C4-2B (cell line): ENCODE measurements at regions not wholly inside any gene's neighbourhood (a gene's known extent, or its start where the extent isn't known, plus 50 kb on each side); places are given as distances from the start of the nearest gene placed in this dataset.

Experiments used
- H3K27ac ChIP-seq: fragments of 450-650 bp; 2 replicates; pipeline ENCODE4 v1.5.1; 2017
- ZFX ChIP-seq: fragments of 450-650 bp; IDR thresholded peaks from 2 replicates; pipeline ENCODE4 v1.6.1; 2017
- TF ChIP-seq, protein P1 (sequence below): fragments of 450-650 bp; conservative IDR thresholded peaks from 2 replicates; pipeline ENCODE4 v1.5.1; 2017; ENCODE audit warnings: mild to moderate bottlenecking

DNA sequence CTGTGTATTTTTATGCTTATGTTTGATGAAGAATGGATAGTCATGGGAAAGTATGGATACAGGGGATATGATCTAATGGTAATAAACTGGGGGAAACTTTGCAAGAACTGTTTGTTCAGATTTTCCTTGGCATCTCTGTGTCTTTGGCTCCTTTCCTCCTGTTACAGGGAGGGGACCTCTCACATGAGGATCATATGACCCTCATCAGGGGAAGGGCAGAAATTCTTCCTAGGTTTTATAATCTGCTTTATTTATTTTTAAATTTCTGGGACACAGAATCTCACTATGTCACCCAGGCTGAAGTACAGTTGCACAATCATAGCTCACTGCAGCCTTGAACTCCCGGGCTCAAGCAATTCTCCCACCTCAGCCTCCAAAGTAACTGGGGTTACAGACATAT is 526.5 kb downstream of the CCER1 start:
- TF ChIP-seq ZFX: no peak
- TF ChIP-seq, protein P1, sequence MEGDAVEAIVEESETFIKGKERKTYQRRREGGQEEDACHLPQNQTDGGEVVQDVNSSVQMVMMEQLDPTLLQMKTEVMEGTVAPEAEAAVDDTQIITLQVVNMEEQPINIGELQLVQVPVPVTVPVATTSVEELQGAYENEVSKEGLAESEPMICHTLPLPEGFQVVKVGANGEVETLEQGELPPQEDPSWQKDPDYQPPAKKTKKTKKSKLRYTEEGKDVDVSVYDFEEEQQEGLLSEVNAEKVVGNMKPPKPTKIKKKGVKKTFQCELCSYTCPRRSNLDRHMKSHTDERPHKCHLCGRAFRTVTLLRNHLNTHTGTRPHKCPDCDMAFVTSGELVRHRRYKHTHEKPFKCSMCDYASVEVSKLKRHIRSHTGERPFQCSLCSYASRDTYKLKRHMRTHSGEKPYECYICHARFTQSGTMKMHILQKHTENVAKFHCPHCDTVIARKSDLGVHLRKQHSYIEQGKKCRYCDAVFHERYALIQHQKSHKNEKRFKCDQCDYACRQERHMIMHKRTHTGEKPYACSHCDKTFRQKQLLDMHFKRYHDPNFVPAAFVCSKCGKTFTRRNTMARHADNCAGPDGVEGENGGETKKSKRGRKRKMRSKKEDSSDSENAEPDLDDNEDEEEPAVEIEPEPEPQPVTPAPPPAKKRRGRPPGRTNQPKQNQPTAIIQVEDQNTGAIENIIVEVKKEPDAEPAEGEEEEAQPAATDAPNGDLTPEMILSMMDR: no peak

GRCh38 chr12:90423965-90424364 is 531.0 kb downstream of the CCER1 start:
- TF ChIP-seq ZFX: no peak
- TF ChIP-seq, protein P1: no peak
- H3K27ac ChIP-seq: no peak overlapping the region

More for the DNA sequence above, 526.5 kb downstream of the CCER1 start:
- no peak overlapping the region for H3K27ac ChIP-seq

GRCh38 chr12:90410962-90411361 is 544.0 kb downstream of the CCER1 start:
- no peak overlapping the region for H3K27ac ChIP-seq
- TF ChIP-seq, protein P1: no peak
- TF ChIP-seq ZFX: no peak

DNA sequence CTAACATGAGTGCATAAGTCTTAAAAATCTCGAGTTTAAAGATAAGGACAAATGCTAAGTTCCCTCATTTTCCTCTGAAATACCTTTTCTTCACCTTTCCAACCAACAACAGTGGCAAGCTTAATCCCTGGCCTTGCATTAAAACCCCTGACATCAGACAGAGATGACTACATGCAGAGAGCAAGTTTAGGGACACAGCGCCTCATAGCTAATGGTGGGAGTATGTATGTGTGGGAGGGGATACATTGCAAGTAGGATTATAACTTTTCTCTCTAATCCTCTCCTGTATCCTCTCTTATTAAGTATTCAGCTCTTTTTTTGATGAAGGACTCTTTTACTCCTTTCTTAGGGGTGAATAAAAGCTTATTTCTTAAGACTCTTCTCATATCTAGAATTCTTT is 547.1 kb downstream of the CCER1 start:
- TF ChIP-seq, protein P1: no peak
- no peak for TF ChIP-seq ZFX
- H3K27ac ChIP-seq: no peak overlapping the region

DNA sequence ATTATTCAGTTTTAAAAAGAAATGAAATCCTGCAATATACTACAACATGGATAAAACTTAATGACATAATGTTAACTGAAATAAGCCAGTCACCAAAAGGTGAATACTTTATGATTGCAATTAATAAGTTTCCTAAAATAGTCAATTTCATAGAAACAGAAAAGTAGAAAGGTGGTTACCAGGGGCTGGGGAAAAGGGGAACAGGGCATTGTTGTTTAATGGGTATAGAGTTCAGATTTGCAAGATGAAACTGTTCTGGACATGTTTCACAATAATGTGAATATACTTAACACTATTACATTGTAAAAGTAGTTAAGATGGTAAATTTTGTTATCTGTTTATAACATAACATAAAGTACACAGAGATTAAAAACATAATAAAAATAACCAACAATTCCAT is 550.9 kb downstream of the CCER1 start:
- TF ChIP-seq ZFX: no peak
- TF ChIP-seq, protein P1: no peak
- no peak overlapping the region for H3K27ac ChIP-seq

DNA sequence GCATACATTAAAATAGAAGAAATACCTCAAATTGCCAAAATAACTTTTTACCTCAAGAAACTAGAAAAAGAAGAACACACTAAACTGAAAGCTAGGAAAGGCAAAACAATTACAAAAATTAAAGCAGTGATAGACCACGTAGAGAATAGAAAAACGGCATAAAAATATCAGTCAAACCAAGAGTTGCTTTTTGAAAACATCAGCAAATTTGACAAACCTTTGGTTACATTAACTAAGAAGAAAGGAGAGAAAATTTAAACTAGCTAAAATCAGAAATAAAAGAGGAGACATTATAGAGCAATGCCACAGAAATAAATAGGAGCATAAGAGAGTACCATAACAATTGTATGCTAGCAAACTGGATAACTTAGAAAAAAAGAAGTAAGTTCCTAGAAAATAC is 553.8 kb downstream of the CCER1 start:
- TF ChIP-seq, protein P1: no peak
- TF ChIP-seq ZFX: no peak
- H3K27ac ChIP-seq: no peak overlapping the region

- TF ChIP-seq ZFX: no peak
Measured at GRCh38 chr12:90399357-90399756, 555.6 kb downstream of the CCER1 start.

DNA sequence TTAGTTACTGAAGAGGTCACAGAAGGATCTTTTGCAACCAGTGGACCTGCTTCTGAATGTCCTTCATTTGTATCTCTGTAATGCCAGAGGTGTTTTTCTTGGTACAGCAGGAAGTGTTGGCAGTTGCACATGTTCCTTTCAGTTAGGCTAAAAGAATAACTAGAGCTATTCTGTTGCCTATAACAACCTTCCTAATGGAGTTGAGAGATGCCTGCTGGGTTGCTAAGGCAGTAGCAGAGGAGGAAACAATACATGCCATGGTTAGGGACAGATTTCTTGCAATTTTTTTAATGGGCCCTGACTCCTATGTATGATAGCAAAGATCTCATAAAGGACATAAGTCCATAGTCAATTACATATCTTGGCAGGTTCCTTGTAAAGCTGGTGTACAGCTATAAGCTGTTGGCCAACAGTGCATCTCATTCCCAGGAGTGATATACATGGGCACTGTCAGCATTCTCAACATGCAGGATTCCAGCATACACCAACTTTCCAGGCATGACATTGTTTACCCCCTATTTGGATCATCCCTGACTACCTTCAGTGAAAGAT is 556.6 kb downstream of the CCER1 start:
- TF ChIP-seq, protein P1: no peak
- TF ChIP-seq ZFX: no peak
- H3K27ac ChIP-seq: no peak overlapping the region

More at GRCh38 chr12:90399357-90399756, 555.6 kb downstream of the CCER1 start:
- no peak overlapping the region for H3K27ac ChIP-seq
